ENCODE measurements at regions not wholly inside any gene's neighbourhood (a gene's known extent, or its start where the extent isn't known, plus 50 kb on each side); places are given as distances from the start of the nearest gene placed in this dataset.
"Not testable (repeated sequence)": the region's sequence is repeated elsewhere in the genome, so short reads cannot be mapped to it uniquely, and the experiment has no call there.

DNA sequence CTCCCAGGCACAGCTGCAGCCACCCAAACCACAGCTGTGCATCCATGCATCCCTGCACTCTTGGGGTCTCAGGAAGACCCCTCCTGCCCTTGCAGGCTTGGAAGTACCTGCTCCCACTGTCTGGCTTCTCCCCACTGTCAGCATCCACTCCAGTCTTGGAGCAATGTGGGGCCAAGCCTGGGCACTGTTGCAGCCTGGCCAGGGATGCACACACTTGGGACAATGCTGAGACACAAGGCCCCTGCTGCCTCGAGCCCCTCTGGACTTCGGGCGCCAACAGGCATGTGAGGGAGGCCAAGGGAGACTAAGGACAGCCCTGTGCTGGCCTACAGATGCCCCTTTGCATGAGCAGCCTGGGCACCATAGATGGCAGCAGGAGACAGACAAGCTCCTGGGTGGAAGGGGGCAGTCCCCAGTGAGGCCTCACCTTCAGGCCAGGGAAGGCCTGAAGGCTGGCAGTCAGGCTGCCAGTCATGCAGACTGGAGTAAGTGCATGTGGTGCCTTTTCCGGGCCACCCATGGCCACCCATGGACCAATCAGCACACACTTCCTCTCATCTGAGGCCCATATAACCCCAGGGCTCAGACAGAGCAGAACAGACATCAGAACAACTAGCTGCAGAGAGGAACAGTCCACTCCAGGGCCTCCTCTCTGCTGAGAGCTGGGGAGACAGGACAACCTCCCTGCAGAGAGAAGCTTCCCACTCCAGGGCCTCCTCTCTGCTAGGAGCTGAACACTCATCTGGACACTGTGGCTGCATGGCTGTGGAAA lies 219.0 kb downstream of the VGLL3 start:
- no peak for DNase-seq (ENCODE audit: low read depth in 2 of 2)
- H3K4me3 ChIP-seq (replicated peaks in 1 of 2; ENCODE audit: low read depth in 2 of 2, low read length in 2 of 2) = no peak overlapping the region
- TF ChIP-seq CTCF (IDR thresholded peaks at IDR 0.05; ENCODE audit: low read depth, low read length) = no peak

DNA sequence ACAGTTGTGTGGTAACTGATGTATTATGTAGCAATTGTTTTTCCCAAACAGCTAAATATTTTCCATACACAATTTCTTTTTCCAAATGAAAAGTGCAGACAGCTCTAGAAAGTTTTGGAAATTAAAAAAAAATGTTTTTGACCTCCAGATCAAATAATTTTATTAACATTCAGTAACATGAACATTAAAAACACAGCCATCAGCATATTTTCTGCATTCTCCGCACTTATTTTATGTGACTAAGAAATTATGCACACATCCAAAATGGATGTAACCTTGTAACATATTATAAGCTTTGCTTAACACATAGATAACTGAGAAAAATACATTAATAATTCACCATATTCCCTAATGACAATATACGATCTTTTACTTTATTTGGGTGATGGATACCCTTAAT lies 224.6 kb downstream of the VGLL3 start:
- DNase-seq (ENCODE audit: low read depth in 2 of 2) = no peak
- no peak for TF ChIP-seq CTCF (IDR thresholded peaks at IDR 0.05; ENCODE audit: low read depth, low read length)

DNA sequence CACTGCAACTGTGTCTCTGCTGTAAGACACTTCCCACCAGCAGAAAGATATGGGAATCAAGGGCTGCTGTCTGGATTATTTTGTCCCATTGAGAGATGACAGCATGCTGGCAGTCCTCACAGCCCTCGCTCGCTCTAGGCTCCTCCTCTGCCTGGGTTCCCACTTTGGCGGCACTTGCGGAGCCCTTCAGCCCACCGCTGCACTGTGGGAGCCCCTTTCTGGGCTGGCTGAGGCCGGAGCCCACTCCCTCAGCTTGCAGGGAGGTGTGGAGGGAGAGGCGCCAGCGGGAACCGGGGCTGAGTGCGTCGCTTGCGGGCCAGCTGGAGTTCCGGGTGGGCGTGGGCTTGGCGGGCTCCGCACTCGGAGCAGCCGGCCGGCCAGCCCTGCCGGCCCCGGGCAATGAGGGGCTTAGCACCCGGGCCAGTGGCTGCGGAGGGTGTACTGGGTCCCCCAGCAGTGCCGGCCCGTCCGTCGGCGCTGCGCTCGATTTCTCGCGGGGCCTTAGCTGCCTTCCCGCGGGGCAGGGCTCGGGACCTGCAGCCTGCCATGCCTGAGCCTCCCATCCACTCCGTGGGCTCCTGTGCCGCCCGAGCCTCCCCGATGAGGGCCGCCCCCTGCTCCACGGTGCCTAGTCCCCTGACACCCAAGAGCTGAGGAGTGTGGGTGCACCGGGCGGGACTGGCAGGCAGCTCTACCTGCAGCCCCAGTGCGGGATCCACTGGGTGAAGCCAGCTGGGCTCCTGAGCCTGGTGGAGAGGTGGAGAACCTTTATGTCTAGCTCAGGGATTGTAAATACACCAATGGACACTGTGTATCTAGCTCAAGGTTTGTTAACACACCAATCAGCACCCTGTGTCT lies 233.4 kb downstream of the VGLL3 start:
- not testable (repeated sequence) for DNase-seq (ENCODE audit: low read depth in 2 of 2); H3K4me3 ChIP-seq (replicated peaks in 1 of 2; ENCODE audit: low read depth in 2 of 2, low read length in 2 of 2)

More for the DNA sequence above, 224.6 kb downstream of the VGLL3 start:
- H3K4me3 ChIP-seq (replicated peaks in 1 of 2; ENCODE audit: low read depth in 2 of 2, low read length in 2 of 2) = no peak overlapping the region

DNA sequence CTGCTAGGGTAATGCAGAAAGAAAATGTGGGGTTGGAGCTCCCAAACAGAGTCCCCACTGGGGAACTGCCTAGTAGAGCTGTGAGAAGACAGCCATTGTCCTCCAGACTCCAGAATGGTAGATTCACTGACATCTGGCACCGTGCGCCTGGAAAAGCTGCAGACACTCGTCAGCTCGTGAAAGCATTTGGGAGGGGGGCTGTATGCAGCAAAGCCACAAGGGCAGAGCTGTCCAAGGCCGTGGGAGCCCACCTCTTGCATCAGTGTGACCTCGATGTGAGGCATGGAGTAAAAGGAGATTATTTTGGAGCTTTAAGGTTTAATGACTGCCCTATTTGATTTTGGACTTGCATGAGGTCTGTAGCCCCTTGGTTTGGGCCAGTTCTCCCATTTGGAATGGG lies 242.9 kb downstream of the VGLL3 start:
- TF ChIP-seq CTCF (IDR thresholded peaks at IDR 0.05; ENCODE audit: low read depth, low read length) = no peak
- no peak for DNase-seq (ENCODE audit: low read depth in 2 of 2)
- H3K4me3 ChIP-seq (replicated peaks in 1 of 2; ENCODE audit: low read depth in 2 of 2, low read length in 2 of 2) = no peak overlapping the region

- no peak overlapping the region for H3K4me3 ChIP-seq (replicated peaks in 1 of 2; ENCODE audit: low read depth in 2 of 2, low read length in 2 of 2)
- no peak for DNase-seq (ENCODE audit: low read depth in 2 of 2)
- no peak for TF ChIP-seq CTCF (IDR thresholded peaks at IDR 0.05; ENCODE audit: low read depth, low read length)
Observed at GRCh38 chr3:86744051-86744450, 246.9 kb downstream of the VGLL3 start.

GRCh38 chr3:86743233-86743632 lies 247.7 kb downstream of the VGLL3 start:
- no peak for DNase-seq (ENCODE audit: low read depth in 2 of 2)
- no peak for TF ChIP-seq CTCF (IDR thresholded peaks at IDR 0.05; ENCODE audit: low read depth, low read length)

DNA sequence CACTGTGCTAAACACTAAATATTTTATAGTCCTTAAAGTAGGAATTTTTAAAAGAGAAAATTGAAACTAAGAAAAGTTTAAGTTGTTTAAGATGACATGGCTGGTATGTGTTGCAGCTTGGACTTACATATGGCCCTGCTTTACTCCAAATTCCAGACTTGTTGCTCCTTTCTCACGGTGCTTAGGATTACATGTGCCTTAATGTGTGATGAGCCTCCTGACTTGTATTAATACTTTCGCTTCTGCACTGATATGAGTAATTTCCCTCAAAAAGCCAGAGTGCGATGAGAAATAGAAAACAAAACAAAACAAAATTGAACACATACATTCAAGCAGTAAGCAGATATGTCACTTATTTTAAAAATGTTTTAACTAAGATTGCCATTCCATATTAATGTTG lies 250.2 kb downstream of the VGLL3 start:
- no peak overlapping the region for H3K4me3 ChIP-seq (replicated peaks in 1 of 2; ENCODE audit: low read depth in 2 of 2, low read length in 2 of 2)
- DNase-seq (ENCODE audit: low read depth in 2 of 2) = peak in 1 of 2 donors; percentile 2
- no peak for TF ChIP-seq CTCF (IDR thresholded peaks at IDR 0.05; ENCODE audit: low read depth, low read length)

More at GRCh38 chr3:86743233-86743632, 247.7 kb downstream of the VGLL3 start:
- H3K4me3 ChIP-seq (replicated peaks in 1 of 2; ENCODE audit: low read depth in 2 of 2, low read length in 2 of 2) = no peak overlapping the region
